OCI-LY7 (cell line): ENCODE measurements at regions not wholly inside any gene's neighbourhood (a gene's known extent, or its start where the extent isn't known, plus 50 kb on each side); places are given as distances from the start of the nearest gene placed in this dataset.

Experiments
- EZH2phosphoT487 ChIP-seq: fragments of 200-600 bp; sonication (generic); IDR thresholded peaks from 2 replicates; pipeline ENCODE4 v1.6.1; 2018; ENCODE audit warnings: low read depth, borderline replicate concordance, mild to moderate bottlenecking, mixed run types, antibody characterized with exemption, low read length, moderate library complexity, mixed read lengths
- TF ChIP-seq, protein P1 (sequence below): fragments of 200-600 bp; sonication (generic); conservative IDR thresholded peaks from 2 replicates; pipeline ENCODE4 v1.5.1; 2014; ENCODE audit warnings: mild to moderate bottlenecking, antibody characterized with exemption, low read length, moderate library complexity, mixed read lengths

DNA sequence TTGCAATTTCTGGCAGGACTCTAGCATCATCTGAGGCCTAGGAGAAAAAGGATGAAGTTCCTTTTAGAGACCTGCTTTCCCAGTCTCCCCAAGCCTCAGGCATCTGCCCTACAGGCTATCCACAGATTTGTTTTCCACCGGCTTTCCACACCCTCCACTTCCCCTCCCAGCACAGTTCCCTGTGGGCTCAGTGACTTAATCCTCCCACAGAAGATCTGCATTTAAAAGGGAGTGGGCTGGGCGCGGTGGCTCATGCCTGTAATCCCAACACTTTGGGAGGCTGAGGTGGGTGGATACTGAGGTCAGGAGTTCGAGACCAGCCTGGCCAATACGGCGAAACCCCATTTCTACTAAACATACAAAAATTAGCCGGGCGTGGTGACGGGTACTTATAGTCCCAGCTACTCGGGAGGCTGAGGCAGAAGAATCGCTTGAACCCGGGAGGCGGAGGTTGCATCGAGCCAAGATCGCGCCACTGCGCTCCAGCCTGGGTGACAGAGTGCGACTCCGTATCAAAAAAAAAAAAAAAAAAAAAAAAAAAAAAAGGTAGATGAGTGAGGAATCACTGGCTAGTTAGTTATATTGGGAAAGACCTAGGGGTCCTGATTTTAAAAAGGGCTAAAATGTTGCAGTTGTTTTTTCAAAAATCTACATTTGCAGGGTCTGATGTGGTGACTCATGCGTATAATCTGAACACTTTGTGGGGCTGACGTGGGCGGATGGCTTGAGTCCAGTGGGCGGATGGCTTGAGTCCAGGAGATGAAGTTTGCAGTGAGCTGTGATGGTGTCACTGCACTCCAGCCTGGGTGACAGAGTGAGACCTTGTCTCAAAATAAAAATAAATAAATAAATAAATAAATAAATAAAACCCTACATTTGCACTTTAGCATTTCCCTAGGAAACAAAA is 119.5 kb downstream of the BAMBI start:
- TF ChIP-seq, protein P1, sequence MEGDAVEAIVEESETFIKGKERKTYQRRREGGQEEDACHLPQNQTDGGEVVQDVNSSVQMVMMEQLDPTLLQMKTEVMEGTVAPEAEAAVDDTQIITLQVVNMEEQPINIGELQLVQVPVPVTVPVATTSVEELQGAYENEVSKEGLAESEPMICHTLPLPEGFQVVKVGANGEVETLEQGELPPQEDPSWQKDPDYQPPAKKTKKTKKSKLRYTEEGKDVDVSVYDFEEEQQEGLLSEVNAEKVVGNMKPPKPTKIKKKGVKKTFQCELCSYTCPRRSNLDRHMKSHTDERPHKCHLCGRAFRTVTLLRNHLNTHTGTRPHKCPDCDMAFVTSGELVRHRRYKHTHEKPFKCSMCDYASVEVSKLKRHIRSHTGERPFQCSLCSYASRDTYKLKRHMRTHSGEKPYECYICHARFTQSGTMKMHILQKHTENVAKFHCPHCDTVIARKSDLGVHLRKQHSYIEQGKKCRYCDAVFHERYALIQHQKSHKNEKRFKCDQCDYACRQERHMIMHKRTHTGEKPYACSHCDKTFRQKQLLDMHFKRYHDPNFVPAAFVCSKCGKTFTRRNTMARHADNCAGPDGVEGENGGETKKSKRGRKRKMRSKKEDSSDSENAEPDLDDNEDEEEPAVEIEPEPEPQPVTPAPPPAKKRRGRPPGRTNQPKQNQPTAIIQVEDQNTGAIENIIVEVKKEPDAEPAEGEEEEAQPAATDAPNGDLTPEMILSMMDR, result no peak
- no peak for TF ChIP-seq EZH2phosphoT487
